ENCODE measurements at regions not wholly inside any gene's neighbourhood (a gene's known extent, or its start where the extent isn't known, plus 50 kb on each side); places are given as distances from the start of the nearest gene placed in this dataset.

DNA sequence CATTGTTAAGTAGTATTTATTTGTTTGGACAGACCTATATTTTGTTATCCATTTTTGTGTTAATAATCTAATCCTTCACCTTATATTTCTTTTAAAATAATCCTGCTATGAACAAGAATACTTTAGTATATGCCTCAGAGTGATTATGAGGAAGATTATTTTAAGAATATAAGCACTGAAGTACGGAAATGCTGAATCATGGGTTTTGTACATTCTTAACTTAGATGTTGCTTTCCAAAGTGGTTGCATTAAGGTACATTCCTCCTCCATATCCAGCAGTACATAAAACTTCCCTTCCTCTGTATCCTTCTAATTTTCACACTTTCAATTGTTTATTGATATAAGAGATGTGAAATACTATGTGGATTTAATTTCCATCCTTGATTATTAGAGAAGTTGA, 491.4 kb upstream of the GRID2 start:
- no peak overlapping the region for H3K9ac ChIP-seq (ENCODE audit: low read depth, low read length)
- H3K27me3 ChIP-seq (ENCODE audit: insufficient read depth, low read length, poor library complexity), result no peaks in the 10 kb centered on the region
- no peak for DNase-seq
- H3K79me2 ChIP-seq (ENCODE audit: insufficient read depth, low read length), result no peaks in the 10 kb centered on the region
- H3K4me3 ChIP-seq (ENCODE audit: low read depth in 1 of 2, low read length in 2 of 2), result no peak overlapping the region
- H4K20me1 ChIP-seq (ENCODE audit: insufficient read depth, low read length), result no peaks in the 10 kb centered on the region
- no peaks in the 10 kb centered on the region for H3K4me1 ChIP-seq (ENCODE audit: insufficient read depth, low read length)
- no peak overlapping the region for H3K27ac ChIP-seq (ENCODE audit: low read length)
- H2AFZ ChIP-seq (ENCODE audit: low read depth, low read length), result no peak overlapping the region
- no peaks in the 10 kb centered on the region for H3K9me3 ChIP-seq (ENCODE audit: insufficient read depth, low read length, severe bottlenecking)
- no peak overlapping the region for H3K4me2 ChIP-seq (ENCODE audit: insufficient read depth, low read length)
- TF ChIP-seq EZH2 (IDR thresholded peaks at IDR 0.05; ENCODE audit: borderline replicate concordance, low read depth, low read length, severe bottlenecking) (no peak), CTCF (IDR thresholded peaks at IDR 0.05; ENCODE audit: borderline replicate concordance, extremely low read depth, low read length, poor library complexity, severe bottlenecking) (no peak)
- no peaks in the 10 kb centered on the region for H3K36me3 ChIP-seq (ENCODE audit: insufficient read depth, low read length)
- ATAC-seq (ENCODE audit: insufficient read depth, low read depth), result no peak

DNA sequence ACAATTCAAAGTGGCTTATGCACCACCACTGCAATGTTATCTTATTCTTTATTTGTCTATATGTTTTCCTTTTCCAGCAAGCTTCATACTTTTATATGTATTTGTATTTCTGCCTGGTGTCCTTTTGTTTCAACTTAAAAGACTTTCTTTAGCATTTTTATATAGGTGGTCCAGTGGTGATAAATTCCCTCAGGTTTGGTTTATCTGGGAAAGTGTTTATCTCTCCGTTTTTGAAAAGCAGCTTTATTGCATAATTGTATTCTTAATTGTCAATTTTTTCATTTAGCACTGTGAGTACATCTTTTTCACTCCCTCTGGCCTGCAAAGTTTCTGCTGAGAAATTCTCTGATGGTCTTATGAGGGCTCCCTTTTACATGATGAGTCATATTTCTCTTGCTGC, 479.0 kb upstream of the GRID2 start:
- no peaks in the 10 kb centered on the region for H3K27me3 ChIP-seq (ENCODE audit: insufficient read depth, low read length, poor library complexity)
- H3K9me3 ChIP-seq (ENCODE audit: insufficient read depth, low read length, severe bottlenecking), result no peaks in the 10 kb centered on the region
- no peaks in the 10 kb centered on the region for H4K20me1 ChIP-seq (ENCODE audit: insufficient read depth, low read length)
- H3K36me3 ChIP-seq (ENCODE audit: insufficient read depth, low read length), result no peaks in the 10 kb centered on the region
- no peak for ATAC-seq (ENCODE audit: insufficient read depth, low read depth)
- H3K27ac ChIP-seq (ENCODE audit: low read length), result no peak overlapping the region
- no peak for TF ChIP-seq CTCF (IDR thresholded peaks at IDR 0.05; ENCODE audit: borderline replicate concordance, extremely low read depth, low read length, poor library complexity, severe bottlenecking)
- TF ChIP-seq EZH2 (IDR thresholded peaks at IDR 0.05; ENCODE audit: borderline replicate concordance, low read depth, low read length, severe bottlenecking), result no peak
- H2AFZ ChIP-seq (ENCODE audit: low read depth, low read length), result no peak overlapping the region
- DNase-seq, result no peak
- no peak overlapping the region for H3K4me3 ChIP-seq (ENCODE audit: low read depth in 1 of 2, low read length in 2 of 2)
- H3K9ac ChIP-seq (ENCODE audit: low read depth, low read length), result no peak overlapping the region
- no peaks in the 10 kb centered on the region for H3K79me2 ChIP-seq (ENCODE audit: insufficient read depth, low read length)
- no peaks in the 10 kb centered on the region for H3K4me1 ChIP-seq (ENCODE audit: insufficient read depth, low read length)
- no peak overlapping the region for H3K4me2 ChIP-seq (ENCODE audit: insufficient read depth, low read length)

GRCh38 chr4:91826186-91826585, 477.6 kb upstream of the GRID2 start:
- Histone ChIP-seq H3K4me3 (ENCODE audit: low read depth in 1 of 2, low read length in 2 of 2) (no peak overlapping the region), H3K27ac (ENCODE audit: low read length) (no peak overlapping the region), H3K9me3 (ENCODE audit: insufficient read depth, low read length, severe bottlenecking) (no peaks in the 10 kb centered on the region), H3K36me3 (ENCODE audit: insufficient read depth, low read length) (no peaks in the 10 kb centered on the region), H2AFZ (ENCODE audit: low read depth, low read length) (no peak overlapping the region), H4K20me1 (ENCODE audit: insufficient read depth, low read length) (no peaks in the 10 kb centered on the region), H3K4me1 (ENCODE audit: insufficient read depth, low read length) (no peaks in the 10 kb centered on the region), H3K79me2 (ENCODE audit: insufficient read depth, low read length) (no peaks in the 10 kb centered on the region), H3K4me2 (ENCODE audit: insufficient read depth, low read length) (no peak overlapping the region), H3K9ac (ENCODE audit: low read depth, low read length) (no peak overlapping the region), H3K27me3 (ENCODE audit: insufficient read depth, low read length, poor library complexity) (no peaks in the 10 kb centered on the region)
- DNase-seq, result no peak
- no peak for ATAC-seq (ENCODE audit: insufficient read depth, low read depth)
- TF ChIP-seq EZH2 (IDR thresholded peaks at IDR 0.05; ENCODE audit: borderline replicate concordance, low read depth, low read length, severe bottlenecking), result no peak
- no peak for TF ChIP-seq CTCF (IDR thresholded peaks at IDR 0.05; ENCODE audit: borderline replicate concordance, extremely low read depth, low read length, poor library complexity, severe bottlenecking)

- H3K4me2 ChIP-seq (ENCODE audit: insufficient read depth, low read length), result no peak overlapping the region
- H4K20me1 ChIP-seq (ENCODE audit: insufficient read depth, low read length), result no peaks in the 10 kb centered on the region
- TF ChIP-seq EZH2 (IDR thresholded peaks at IDR 0.05; ENCODE audit: borderline replicate concordance, low read depth, low read length, severe bottlenecking), result no peak
- TF ChIP-seq CTCF (IDR thresholded peaks at IDR 0.05; ENCODE audit: borderline replicate concordance, extremely low read depth, low read length, poor library complexity, severe bottlenecking), result no peak
- no peak overlapping the region for H2AFZ ChIP-seq (ENCODE audit: low read depth, low read length)
- no peak overlapping the region for H3K27ac ChIP-seq (ENCODE audit: low read length)
- ATAC-seq (ENCODE audit: insufficient read depth, low read depth), result no peak
- no peak overlapping the region for H3K4me3 ChIP-seq (ENCODE audit: low read depth in 1 of 2, low read length in 2 of 2)
- DNase-seq, result no peak
- no peak overlapping the region for H3K9ac ChIP-seq (ENCODE audit: low read depth, low read length)
- H3K4me1 ChIP-seq (ENCODE audit: insufficient read depth, low read length), result no peaks in the 10 kb centered on the region
- no peaks in the 10 kb centered on the region for H3K9me3 ChIP-seq (ENCODE audit: insufficient read depth, low read length, severe bottlenecking)
- no peaks in the 10 kb centered on the region for H3K79me2 ChIP-seq (ENCODE audit: insufficient read depth, low read length)
- H3K36me3 ChIP-seq (ENCODE audit: insufficient read depth, low read length), result no peaks in the 10 kb centered on the region
- no peaks in the 10 kb centered on the region for H3K27me3 ChIP-seq (ENCODE audit: insufficient read depth, low read length, poor library complexity)
These were observed 475.9 kb upstream of the GRID2 start for GRCh38 chr4:91827914-91828313.
